Nephron (organoid): ENCODE measurements at regions not wholly inside any gene's neighbourhood (a gene's known extent, or its start where the extent isn't known, plus 50 kb on each side); places are given as distances from the start of the nearest gene placed in this dataset.

Experiments used
- H3K27ac Mint-ChIP-seq, 3 experiments: 2 replicates each; pipeline ENCODE4 v1.8.0; 2020; ENCODE audit warnings: mixed read lengths in 3 of 3, mild to moderate bottlenecking in 2 of 3, moderate library complexity in 1 of 3
- H3K27me3 Mint-ChIP-seq: 2 replicates; pipeline ENCODE4 v1.8.0; 2021; ENCODE audit warnings: low read depth, mild to moderate bottlenecking, moderate library complexity, mixed read lengths
- H3K36me3 Mint-ChIP-seq: 2 replicates; pipeline ENCODE4 v1.8.0; 2020; ENCODE audit warnings: low read depth, mixed read lengths
- H3K4me1 Mint-ChIP-seq: 2 replicates; pipeline ENCODE4 v1.8.0; 2020; ENCODE audit warnings: mixed read lengths
- H3K4me3 Mint-ChIP-seq, 3 experiments: 2 replicates each; pipeline ENCODE4 v1.8.0; 2020; ENCODE audit warnings: mild to moderate bottlenecking in 3 of 3, mixed read lengths in 3 of 3, moderate library complexity in 2 of 3
- H3K9me3 Mint-ChIP-seq: 2 replicates; pipeline ENCODE4 v1.8.0; 2020; ENCODE audit warnings: mixed read lengths
- TF ChIP-seq, protein P1 (sequence below), 3 experiments: fragments of 200-600 bp; sonication (generic); IDR thresholded peaks; one replicate each; pipeline ENCODE4 v1.5.0; 2021; ENCODE audit warnings: antibody characterized with exemption in 3 of 3; ENCODE audit not compliant: unreplicated experiment in 3 of 3

DNA sequence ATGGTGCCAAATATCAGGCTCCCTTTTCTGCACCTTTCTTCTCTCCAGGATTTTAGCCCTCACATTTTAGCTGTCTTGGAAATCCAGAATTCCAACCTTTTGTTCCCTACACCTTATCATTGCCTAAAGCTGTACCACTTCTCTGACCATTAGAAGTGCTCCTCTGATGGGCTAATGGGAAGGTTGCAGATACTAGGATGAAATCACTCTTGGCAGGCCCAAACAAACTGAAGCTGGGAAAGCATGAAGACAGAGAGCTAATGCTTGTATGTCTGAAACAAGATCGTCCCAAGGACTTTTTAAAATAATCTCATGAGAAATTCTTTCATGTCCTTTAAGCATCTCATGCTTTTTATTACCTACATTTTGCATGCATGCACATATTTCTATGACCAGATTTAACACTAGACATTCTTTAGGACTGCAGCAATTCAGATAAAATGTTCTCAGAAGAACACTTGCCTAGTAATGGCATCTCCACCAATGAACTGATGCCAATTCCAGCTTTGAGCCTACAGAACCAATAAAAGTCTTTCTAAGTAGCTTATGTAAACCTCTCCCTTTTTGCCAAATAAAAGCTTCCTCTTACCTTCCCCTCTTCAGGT, 98.4 kb upstream of the OSR1 start:
- H3K4me1 Mint-ChIP-seq = peaks cover 1% of the 10 kb centered on the region
- H3K27me3 Mint-ChIP-seq = no peaks in the 10 kb centered on the region
- H3K4me3 Mint-ChIP-seq = no peak overlapping the region
- TF ChIP-seq, protein P1, sequence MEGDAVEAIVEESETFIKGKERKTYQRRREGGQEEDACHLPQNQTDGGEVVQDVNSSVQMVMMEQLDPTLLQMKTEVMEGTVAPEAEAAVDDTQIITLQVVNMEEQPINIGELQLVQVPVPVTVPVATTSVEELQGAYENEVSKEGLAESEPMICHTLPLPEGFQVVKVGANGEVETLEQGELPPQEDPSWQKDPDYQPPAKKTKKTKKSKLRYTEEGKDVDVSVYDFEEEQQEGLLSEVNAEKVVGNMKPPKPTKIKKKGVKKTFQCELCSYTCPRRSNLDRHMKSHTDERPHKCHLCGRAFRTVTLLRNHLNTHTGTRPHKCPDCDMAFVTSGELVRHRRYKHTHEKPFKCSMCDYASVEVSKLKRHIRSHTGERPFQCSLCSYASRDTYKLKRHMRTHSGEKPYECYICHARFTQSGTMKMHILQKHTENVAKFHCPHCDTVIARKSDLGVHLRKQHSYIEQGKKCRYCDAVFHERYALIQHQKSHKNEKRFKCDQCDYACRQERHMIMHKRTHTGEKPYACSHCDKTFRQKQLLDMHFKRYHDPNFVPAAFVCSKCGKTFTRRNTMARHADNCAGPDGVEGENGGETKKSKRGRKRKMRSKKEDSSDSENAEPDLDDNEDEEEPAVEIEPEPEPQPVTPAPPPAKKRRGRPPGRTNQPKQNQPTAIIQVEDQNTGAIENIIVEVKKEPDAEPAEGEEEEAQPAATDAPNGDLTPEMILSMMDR (IDR thresholded peaks at IDR 0.05; ENCODE audit: unreplicated experiment in 3 of 3) = no peak
- H3K36me3 Mint-ChIP-seq = no peaks in the 10 kb centered on the region
- peaks cover 9% of the 10 kb centered on the region for H3K9me3 Mint-ChIP-seq
- H3K27ac Mint-ChIP-seq = no peak overlapping the region

DNA sequence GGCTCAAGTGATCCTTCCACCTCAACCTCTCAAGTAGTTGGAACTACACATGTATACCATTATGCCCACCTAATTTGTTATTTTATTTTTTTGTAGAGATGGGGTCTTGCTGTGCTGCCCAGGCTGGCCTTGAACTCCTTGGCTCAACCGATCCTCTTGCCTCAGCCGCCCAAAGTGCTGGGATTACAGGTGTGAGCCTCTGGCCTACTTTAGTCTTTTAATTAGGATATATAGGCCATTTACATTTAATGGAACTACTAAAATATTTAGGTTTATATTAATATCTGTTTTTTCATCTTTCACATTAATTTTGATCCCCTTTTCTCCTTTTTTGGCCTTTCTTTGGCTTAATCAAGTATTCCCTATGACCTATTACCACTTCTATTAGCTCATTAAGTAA, 95.7 kb upstream of the OSR1 start:
- TF ChIP-seq, protein P1 (IDR thresholded peaks at IDR 0.05; ENCODE audit: unreplicated experiment in 3 of 3) = no peak
- no peak overlapping the region for H3K4me3 Mint-ChIP-seq
- peaks cover 9% of the 10 kb centered on the region for H3K9me3 Mint-ChIP-seq
- H3K27ac Mint-ChIP-seq = no peak overlapping the region
- H3K27me3 Mint-ChIP-seq = no peaks in the 10 kb centered on the region
- no peaks in the 10 kb centered on the region for H3K36me3 Mint-ChIP-seq
- no peaks in the 10 kb centered on the region for H3K4me1 Mint-ChIP-seq

DNA sequence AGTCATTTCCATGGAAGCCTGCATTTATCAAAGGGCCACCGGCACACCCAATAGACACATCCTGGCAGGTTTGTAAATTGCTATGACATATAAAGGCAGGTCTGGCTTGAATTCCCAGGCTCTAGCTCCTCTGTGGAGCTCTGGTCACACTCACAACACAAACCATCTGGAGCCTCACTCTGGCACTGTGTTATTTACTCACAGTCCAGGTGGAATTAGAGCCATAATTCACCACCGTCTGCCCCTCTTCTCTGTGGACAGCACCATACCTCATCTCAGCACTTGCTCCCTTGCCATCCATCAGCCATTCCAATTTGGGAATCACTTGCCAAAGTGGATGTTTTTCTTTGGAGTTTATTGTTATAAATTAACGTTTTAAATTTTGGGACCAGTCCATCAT, 84.3 kb upstream of the OSR1 start:
- H3K27me3 Mint-ChIP-seq = no peaks in the 10 kb centered on the region

DNA sequence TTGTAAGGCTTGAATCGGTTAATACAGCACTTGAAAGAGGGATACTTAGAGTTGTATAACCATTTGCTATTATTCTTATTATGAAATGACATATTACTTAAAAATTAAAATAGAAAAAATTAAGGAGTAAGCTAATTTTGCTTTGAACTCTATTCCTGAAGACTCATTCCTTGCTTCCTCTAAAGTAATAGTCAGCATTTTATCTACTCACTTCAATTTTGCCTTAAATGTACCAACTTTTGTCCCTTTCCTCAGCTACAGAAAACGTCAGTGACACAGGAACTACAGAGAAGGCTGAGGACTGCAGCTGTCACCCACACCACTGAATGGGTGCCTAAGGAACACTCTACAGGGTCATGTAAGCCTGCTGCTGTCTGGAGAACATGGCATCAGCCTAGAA, 80.7 kb upstream of the OSR1 start:
- peaks cover 5% of the 10 kb centered on the region for H3K9me3 Mint-ChIP-seq
- no peak overlapping the region for H3K4me3 Mint-ChIP-seq
- no peaks in the 10 kb centered on the region for H3K36me3 Mint-ChIP-seq
- no peak overlapping the region for H3K27ac Mint-ChIP-seq
- TF ChIP-seq, protein P1 (IDR thresholded peaks at IDR 0.05; ENCODE audit: unreplicated experiment in 3 of 3) = no peak
- H3K4me1 Mint-ChIP-seq = peaks cover 15% of the 10 kb centered on the region
- H3K27me3 Mint-ChIP-seq = no peaks in the 10 kb centered on the region

More for the DNA sequence above, 84.3 kb upstream of the OSR1 start:
- Mint-ChIP-seq H3K4me3 (no peak overlapping the region), H3K4me1 (no peaks in the 10 kb centered on the region), H3K9me3 (peaks cover 17% of the 10 kb centered on the region), H3K27ac (no peak overlapping the region), H3K36me3 (no peaks in the 10 kb centered on the region)
- TF ChIP-seq, protein P1 (IDR thresholded peaks at IDR 0.05; ENCODE audit: unreplicated experiment in 3 of 3) = no peak

DNA sequence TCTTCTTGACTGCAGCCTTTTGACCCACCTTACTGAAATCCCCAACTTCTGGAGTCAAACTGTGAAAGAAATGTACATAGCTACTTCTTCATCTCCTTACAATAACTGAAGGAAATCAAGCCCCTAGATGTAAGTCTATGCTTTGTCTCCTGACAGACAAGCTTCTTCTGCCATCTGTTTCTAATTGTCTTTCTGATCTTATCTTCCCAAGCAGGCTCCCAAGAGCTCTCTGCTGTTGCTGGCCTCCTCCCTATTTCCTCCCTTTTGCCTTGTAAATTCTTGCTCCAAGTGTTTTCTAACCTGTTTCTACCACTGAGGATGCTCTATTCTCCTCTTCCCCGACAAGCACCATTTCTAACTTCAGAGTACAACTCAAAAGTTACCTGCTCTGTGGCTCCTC, 77.4 kb upstream of the OSR1 start:
- no peaks in the 10 kb centered on the region for H3K36me3 Mint-ChIP-seq
- H3K27me3 Mint-ChIP-seq = no peaks in the 10 kb centered on the region
- TF ChIP-seq, protein P1 (IDR thresholded peaks at IDR 0.05; ENCODE audit: unreplicated experiment in 3 of 3) = no peak
- H3K4me1 Mint-ChIP-seq = peaks cover 15% of the 10 kb centered on the region
- H3K4me3 Mint-ChIP-seq = no peak overlapping the region
- H3K9me3 Mint-ChIP-seq = no peaks in the 10 kb centered on the region
- H3K27ac Mint-ChIP-seq = peak overlapping the region in 2 of 3 experiments; percentile 6 to 64

DNA sequence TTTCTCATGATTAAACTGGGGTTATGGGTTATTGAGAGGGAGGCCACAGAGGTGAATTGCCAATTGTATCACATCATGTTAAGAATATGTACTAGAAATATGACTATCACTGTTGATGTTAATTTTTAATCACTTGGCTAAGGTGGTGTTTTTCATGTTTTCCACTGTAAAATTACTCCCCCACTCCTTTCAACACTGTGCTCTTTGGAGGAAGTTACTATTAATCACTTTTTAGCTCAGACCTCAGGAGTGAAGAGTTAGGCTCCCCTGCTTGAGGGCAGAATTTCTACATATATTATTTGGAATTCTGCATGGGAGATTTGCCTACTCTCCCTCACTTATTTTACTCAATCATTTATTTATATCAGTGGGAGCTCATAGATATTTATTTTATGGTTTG, 76.0 kb upstream of the OSR1 start:
- H3K4me1 Mint-ChIP-seq = peaks cover 15% of the 10 kb centered on the region
- H3K27me3 Mint-ChIP-seq = peaks cover 5% of the 10 kb centered on the region
- H3K27ac Mint-ChIP-seq = no peak overlapping the region
- H3K9me3 Mint-ChIP-seq = no peaks in the 10 kb centered on the region
- H3K4me3 Mint-ChIP-seq = no peak overlapping the region
- TF ChIP-seq, protein P1 (IDR thresholded peaks at IDR 0.05; ENCODE audit: unreplicated experiment in 3 of 3) = no peak
- H3K36me3 Mint-ChIP-seq = no peaks in the 10 kb centered on the region
